Endothelial cell of umbilical vein (primary cell): ENCODE measurements at regions not wholly inside any gene's neighbourhood (a gene's known extent, or its start where the extent isn't known, plus 50 kb on each side); places are given as distances from the start of the nearest gene placed in this dataset.

ENCODE experiments used
- BruUV-seq: library from RNA; stranded (reverse); fragments of 400-500 nt; replicated peaks from 2 replicates; lab custom pipeline; 2021; lab: Mats Ljungman, UMichigan
- CTCF ChIA-PET: fragments of 300-600, 350-600 bp; sonication (Branson Sonifier 250); formaldehyde crosslinking; loops from one replicate; lab custom pipeline; 2021; ENCODE audit warnings: antibody characterized with exemption, inconsistent platforms; lab: Charles Lee
- POLR2A ChIA-PET: fragments of 300-600, 350-600 bp; sonication (Branson Sonifier 250); formaldehyde crosslinking; loops from one replicate; lab custom pipeline; 2021; ENCODE audit warnings: antibody characterized with exemption, inconsistent platforms; lab: Charles Lee
- DNase-seq: peaks from one replicate; pipeline ENCODE4 v3.0.0-alpha.2; 2011; ENCODE audit warnings: low read depth, low spot score
- FAIRE-seq: peaks from 2 replicates; lab custom pipeline; 2011; peaks lifted over from hg19 to GRCh38; lab: Jason Lieb, UNC
- H2AFZ ChIP-seq: 2 replicates; pipeline ENCODE4 v1.6.0; 2012; ENCODE audit warnings: low read depth, low read length, control low read depth, inconsistent platforms
- H3K27ac ChIP-seq: 2 replicates; pipeline ENCODE4 v1.5.1; 2011; ENCODE audit warnings: low read depth, mild to moderate bottlenecking, control low read depth, low read length, moderate library complexity; ENCODE audit not compliant: insufficient read depth
- H3K27me3 ChIP-seq, 2 experiments: 2 replicates each; pipeline versions ENCODE4 v1.6.0 to v1.6.1; 2011; ENCODE audit warnings: low read length in 2 of 2, mixed read lengths in 1 of 2; ENCODE audit not compliant: control insufficient read depth in 2 of 2, insufficient read depth in 2 of 2
- H3K36me3 ChIP-seq, 2 experiments: 2 replicates in 1 of 2; 3 replicates in 1 of 2; pipeline ENCODE4 v1.5.1; 2011; ENCODE audit warnings: low read length in 2 of 2, mild to moderate bottlenecking in 1 of 2, moderate library complexity in 1 of 2; ENCODE audit not compliant: control insufficient read depth in 2 of 2, insufficient read depth in 2 of 2; ENCODE audit errors: extremely low read depth in 1 of 2
- H3K4me1 ChIP-seq: 3 replicates; pipeline ENCODE4 v1.5.1; 2011; ENCODE audit warnings: mild to moderate bottlenecking, low read length; ENCODE audit not compliant: control insufficient read depth, insufficient read depth; ENCODE audit errors: extremely low read depth
- H3K4me2 ChIP-seq: 2 replicates; pipeline ENCODE4 v1.6.1; 2011; ENCODE audit warnings: low read length, control low read depth, mixed read lengths; ENCODE audit not compliant: insufficient read depth
- H3K4me3 ChIP-seq, 3 experiments: fragments of 200-600 bp in 1 of 3; sonication (generic), shearing (Covaris generic) in 1 of 3; replicated peaks in 1 of 3; 2 replicates each; pipeline ENCODE4 v1.5.1; 2011 to 2016; ENCODE audit warnings: control low read depth in 3 of 3, low read length in 3 of 3, mild to moderate bottlenecking in 2 of 3, inconsistent platforms in 1 of 3, low read depth in 1 of 3, moderate library complexity in 1 of 3; ENCODE audit not compliant: insufficient read depth in 1 of 3
- H3K79me2 ChIP-seq: 2 replicates; pipeline ENCODE4 v1.6.0; 2012; ENCODE audit warnings: low read length, inconsistent platforms; ENCODE audit not compliant: control insufficient read depth, insufficient read depth
- H3K9ac ChIP-seq: replicated peaks from 2 replicates; pipeline ENCODE3; 2011; ENCODE audit warnings: low read length, control low read depth; ENCODE audit not compliant: insufficient read depth; ENCODE audit errors: extremely low read depth
- H3K9me1 ChIP-seq: replicated peaks from 3 replicates; pipeline ENCODE4 v1.6.0; 2011; ENCODE audit warnings: mild to moderate bottlenecking, low read length; ENCODE audit not compliant: control insufficient read depth, insufficient read depth; ENCODE audit errors: extremely low read depth
- H3K9me3 ChIP-seq: replicated peaks from 2 replicates; pipeline ENCODE4 v1.5.1; 2012; ENCODE audit warnings: low read length, inconsistent platforms; ENCODE audit not compliant: control insufficient read depth, insufficient read depth
- H4K20me1 ChIP-seq: replicated peaks from 2 replicates; pipeline ENCODE3; 2011; ENCODE audit warnings: mild to moderate bottlenecking, low read length; ENCODE audit not compliant: control insufficient read depth, insufficient read depth; ENCODE audit errors: extremely low read depth
- CTCF ChIP-seq, 2 donors: IDR thresholded peaks; 1 replicate in 1 of 2; 2 replicates in 1 of 2; pipeline ENCODE4 v1.5.1; 2011; ENCODE audit warnings: low read length in 2 of 2, mild to moderate bottlenecking in 2 of 2, moderate library complexity in 2 of 2, control low read depth in 1 of 2, inconsistent platforms in 1 of 2, low read depth in 1 of 2; ENCODE audit not compliant: insufficient read depth in 1 of 2; ENCODE audit errors: extremely low read depth in 1 of 2
- EZH2 ChIP-seq: IDR thresholded peaks from 2 replicates; pipeline ENCODE4 v1.6.1; 2012; ENCODE audit warnings: borderline replicate concordance, low read depth, mild to moderate bottlenecking, moderate library complexity, low read length, inconsistent platforms; ENCODE audit not compliant: severe bottlenecking
- FOS ChIP-seq: IDR thresholded peaks from 2 replicates; pipeline ENCODE4 v1.6.1; 2011; ENCODE audit warnings: mild to moderate bottlenecking, low read length, moderate library complexity, borderline replicate concordance; ENCODE audit not compliant: insufficient read depth
- GATA2 ChIP-seq: IDR thresholded peaks from 2 replicates; pipeline ENCODE4 v1.7.0; 2011; ENCODE audit warnings: low read depth, mild to moderate bottlenecking, moderate library complexity, mixed read lengths, low read length; ENCODE audit not compliant: insufficient read length, insufficient read depth
- JUN ChIP-seq: IDR thresholded peaks from 2 replicates; pipeline ENCODE4 v1.6.1; 2011; ENCODE audit warnings: borderline replicate concordance, low read depth; ENCODE audit not compliant: insufficient read length, insufficient read depth
- MYC ChIP-seq: IDR thresholded peaks from one replicate; pipeline ENCODE4 v1.6.1; 2011; ENCODE audit warnings: mild to moderate bottlenecking, low read depth, low read length
- POLR2A ChIP-seq: IDR thresholded peaks from 2 replicates; pipeline ENCODE4 v1.6.1; 2012; ENCODE audit warnings: low read depth, mild to moderate bottlenecking, control low read depth, low read length
- POLR2AphosphoS5 ChIP-seq: IDR thresholded peaks from 2 replicates; pipeline ENCODE4 v1.6.1; 2012; ENCODE audit warnings: low read depth, mild to moderate bottlenecking, control low read depth, low read length, moderate library complexity; ENCODE audit not compliant: insufficient read depth
- dilution Hi-C: fragments of 300-500 bp; cut with MboI; formaldehyde crosslinking; loops from one replicate; pipeline ENCODE4 v1.15.0; 2019; ENCODE audit warnings: low sequenced_read_pairs; ENCODE audit not compliant: extremely low pct_ligation_motif_present
- intact Hi-C: fragments of 100-400 bp; cut with micrococcal nuclease; formaldehyde crosslinking; loops from one replicate; pipeline ENCODE4 v1.10.0; 2022
- TF ChIP-seq, protein P1 (sequence below): IDR thresholded peaks from 2 replicates; pipeline ENCODE4 v1.6.1; 2011; ENCODE audit not compliant: insufficient read depth, insufficient read length

- Histone ChIP-seq H3K4me2 (no peak overlapping the region), H3K4me1 (no peaks in the 10 kb centered on the region), H4K20me1 (no peaks in the 10 kb centered on the region), H3K9ac (no peak overlapping the region), H3K79me2 (no peaks in the 10 kb centered on the region), H2AFZ (no peak overlapping the region), H3K4me3 (no peak overlapping the region), H3K9me1 (no peaks in the 10 kb centered on the region), H3K27ac (no peak overlapping the region), H3K9me3 (no peaks in the 10 kb centered on the region), H3K27me3 (no peaks in the 10 kb centered on the region), H3K36me3 (no peaks in the 10 kb centered on the region)
- BruUV-seq, result no TSS peak
- DNase-seq (no peak), FAIRE-seq (no peak)
- dilution Hi-C loops (no loop called here), intact Hi-C loops (no loop called here)
- POLR2A ChIA-PET, result no interaction called here
- CTCF ChIA-PET, result no interaction called here
- TF ChIP-seq POLR2AphosphoS5 (no peak), JUN (no peak), POLR2A (no peak), CTCF (IDR thresholded peaks at IDR 0.05; ENCODE audit: extremely low read depth in 1 of 2, insufficient read depth in 1 of 2, low read depth in 1 of 2, low read length in 2 of 2) (no peak), FOS (no peak), EZH2 (no peak), GATA2 (no peak), MYC (no peak)
- TF ChIP-seq, protein P1, sequence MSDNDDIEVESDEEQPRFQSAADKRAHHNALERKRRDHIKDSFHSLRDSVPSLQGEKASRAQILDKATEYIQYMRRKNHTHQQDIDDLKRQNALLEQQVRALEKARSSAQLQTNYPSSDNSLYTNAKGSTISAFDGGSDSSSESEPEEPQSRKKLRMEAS, result no peak
These were observed 387.6 kb upstream of the CBLB start for GRCh38 chr3:106256249-106256957.
